Sigmoid colon (tissue), 6 donors: ENCODE measurements at regions not wholly inside any gene's neighbourhood (a gene's known extent, or its start where the extent isn't known, plus 50 kb on each side); places are given as distances from the start of the nearest gene placed in this dataset.

Source experiments
- DNase-seq: peaks from one replicate; pipeline ENCODE4 v3.0.0-alpha.2; 2019
- H3K27ac ChIP-seq, 4 donors: fragments of 200-600 bp; sonication (generic); one replicate each; pipeline ENCODE4 v1.5.1; 2016 to 2019; ENCODE audit warnings: mild to moderate bottlenecking in 1 of 4
- H3K27me3 ChIP-seq, 3 donors: fragments of 200-600 bp; sonication (generic); one replicate each; pipeline ENCODE4 v1.5.1; 2019; ENCODE audit warnings: mild to moderate bottlenecking in 1 of 3
- H3K36me3 ChIP-seq, 4 donors: fragments of 200-600 bp; sonication (generic); one replicate each; pipeline ENCODE4 v1.5.1; 2016 to 2019
- H3K4me1 ChIP-seq, 4 donors: fragments of 200-600 bp; sonication (generic); one replicate each; pipeline ENCODE4 v1.5.1; 2017 to 2019
- H3K4me3 ChIP-seq, 4 donors: fragments of 200-600 bp; sonication (generic); one replicate each; pipeline ENCODE4 v1.5.1; 2017 to 2019; ENCODE audit warnings: mild to moderate bottlenecking in 2 of 4, moderate library complexity in 1 of 4
- H3K9me3 ChIP-seq, 4 donors: fragments of 200-600 bp in 3 of 4; sonication (generic) in 3 of 4; one replicate each; pipeline versions ENCODE4 v1.5.1 to v1.6.1; 2013 to 2019
- EP300 ChIP-seq, 4 donors: sonication (generic); formaldehyde crosslinking; IDR thresholded peaks; one replicate each; pipeline ENCODE4 v1.6.1; 2017; ENCODE audit warnings: antibody characterized with exemption in 4 of 4
- POLR2A ChIP-seq, 2 donors: fragments of 450-650 bp; IDR thresholded peaks; one replicate each; pipeline ENCODE4 v1.6.1; 2016; ENCODE audit warnings: antibody characterized with exemption in 2 of 2, mild to moderate bottlenecking in 2 of 2, moderate library complexity in 2 of 2
- POLR2AphosphoS5 ChIP-seq, 4 donors: sonication (generic); formaldehyde crosslinking; IDR thresholded peaks; one replicate each; pipeline ENCODE4 v1.6.1; 2017; ENCODE audit warnings: antibody characterized with exemption in 4 of 4
- WGBS, 2 donors: extraction: QIAGEN DNeasy Blood & Tissue Kit; methylation state at CpG; one replicate each; pipeline ENCODE4 v1.1.7; 2013; 5-methylcytosine and 5-hydroxymethylcytosine counted together
- intact Hi-C: fragments of 100-400 bp; cut with DNase I; formaldehyde crosslinking; loops from one replicate; pipeline ENCODE4 v1.15.1; 2023
- TF ChIP-seq, protein P1 (sequence below), 4 experiments: fragments of 450-650 bp in 3 of 4; fragments of 200-600 bp in 1 of 4; IDR thresholded peaks; one replicate each; pipeline ENCODE4 v1.5.1; 2016 to 2019; ENCODE audit warnings: antibody characterized with exemption in 4 of 4, mild to moderate bottlenecking in 3 of 4, moderate library complexity in 2 of 4
- donor health status: healthy with polysubstance abuse.
- donor health status: healthy.

DNA sequence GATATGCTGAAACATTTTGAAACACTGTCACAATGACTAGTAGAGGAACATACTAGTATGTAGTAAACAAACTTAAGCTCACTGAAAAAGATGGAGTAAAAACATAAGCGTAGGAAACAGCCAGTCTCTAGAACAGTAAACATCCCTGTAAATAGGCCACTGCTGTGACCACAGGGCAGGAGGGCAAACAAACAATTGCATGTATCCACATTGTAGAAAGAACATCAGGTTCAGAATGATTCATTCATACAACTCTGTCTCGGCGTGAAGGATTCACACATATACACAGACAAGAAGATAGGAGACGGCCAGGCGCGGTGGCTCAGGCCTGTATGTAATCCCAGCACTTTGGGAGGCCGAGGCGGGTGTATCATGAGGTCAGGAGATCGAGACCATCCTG is 390.1 kb downstream of the IRS2 start:
- Histone ChIP-seq H3K4me3 (no peak overlapping the region), H3K27ac (no peak overlapping the region), H3K9me3 (no peaks in the 10 kb centered on the region), H3K36me3 (no peaks in the 10 kb centered on the region), H3K4me1 (no peaks in the 10 kb centered on the region), H3K27me3 (no peaks in the 10 kb centered on the region)
- no peak for TF ChIP-seq POLR2A (IDR thresholded peaks at IDR 0.05)
- no peak for TF ChIP-seq POLR2AphosphoS5 (IDR thresholded peaks at IDR 0.05)
- no peak for TF ChIP-seq EP300 (IDR thresholded peaks at IDR 0.05)
- TF ChIP-seq, protein P1, sequence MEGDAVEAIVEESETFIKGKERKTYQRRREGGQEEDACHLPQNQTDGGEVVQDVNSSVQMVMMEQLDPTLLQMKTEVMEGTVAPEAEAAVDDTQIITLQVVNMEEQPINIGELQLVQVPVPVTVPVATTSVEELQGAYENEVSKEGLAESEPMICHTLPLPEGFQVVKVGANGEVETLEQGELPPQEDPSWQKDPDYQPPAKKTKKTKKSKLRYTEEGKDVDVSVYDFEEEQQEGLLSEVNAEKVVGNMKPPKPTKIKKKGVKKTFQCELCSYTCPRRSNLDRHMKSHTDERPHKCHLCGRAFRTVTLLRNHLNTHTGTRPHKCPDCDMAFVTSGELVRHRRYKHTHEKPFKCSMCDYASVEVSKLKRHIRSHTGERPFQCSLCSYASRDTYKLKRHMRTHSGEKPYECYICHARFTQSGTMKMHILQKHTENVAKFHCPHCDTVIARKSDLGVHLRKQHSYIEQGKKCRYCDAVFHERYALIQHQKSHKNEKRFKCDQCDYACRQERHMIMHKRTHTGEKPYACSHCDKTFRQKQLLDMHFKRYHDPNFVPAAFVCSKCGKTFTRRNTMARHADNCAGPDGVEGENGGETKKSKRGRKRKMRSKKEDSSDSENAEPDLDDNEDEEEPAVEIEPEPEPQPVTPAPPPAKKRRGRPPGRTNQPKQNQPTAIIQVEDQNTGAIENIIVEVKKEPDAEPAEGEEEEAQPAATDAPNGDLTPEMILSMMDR (IDR thresholded peaks at IDR 0.05) = no peak
- intact Hi-C loops = no loop called here
- no peak for DNase-seq
- WGBS, 2 donors = 84 to 88% methylated on average over 9 of the region's 9 CpGs

DNA sequence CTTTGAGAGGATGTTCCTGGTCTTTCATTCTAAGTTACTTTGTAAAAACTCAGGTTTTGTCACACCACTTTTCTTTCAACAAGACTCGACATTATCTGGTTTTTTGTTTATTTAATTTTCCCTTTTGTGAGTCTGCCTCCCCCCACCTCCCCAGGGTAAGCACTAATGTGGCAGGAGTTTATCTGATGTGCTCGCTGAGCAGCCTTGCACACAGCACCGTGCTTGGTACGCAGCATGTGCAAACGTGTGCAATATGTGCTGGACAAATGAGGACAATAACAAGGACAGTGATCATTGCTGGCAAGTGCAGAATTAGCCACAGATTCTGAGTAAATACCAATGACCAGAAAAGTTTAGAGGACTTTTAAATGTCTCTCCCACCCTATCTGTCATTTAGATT is 391.4 kb downstream of the IRS2 start:
- intact Hi-C loops = no loop called here

GRCh38 chr13:109394311-109394988 is 391.9 kb downstream of the IRS2 start:
- H3K36me3 ChIP-seq = no peaks in the 10 kb centered on the region
- no peak for DNase-seq
- H3K9me3 ChIP-seq = no peaks in the 10 kb centered on the region
- no peak overlapping the region for H3K4me3 ChIP-seq
- H3K4me1 ChIP-seq = no peaks in the 10 kb centered on the region
- WGBS, 2 donors = 93% methylated on average over 8 of the region's 8 CpGs
- TF ChIP-seq POLR2AphosphoS5 (IDR thresholded peaks at IDR 0.05) = no peak
- TF ChIP-seq, protein P1 (IDR thresholded peaks at IDR 0.05) = no peak
- TF ChIP-seq POLR2A (IDR thresholded peaks at IDR 0.05) = no peak
- TF ChIP-seq EP300 (IDR thresholded peaks at IDR 0.05) = no peak
- intact Hi-C loops = no loop called here
- H3K27me3 ChIP-seq = no peaks in the 10 kb centered on the region
- H3K27ac ChIP-seq = no peak overlapping the region

More for the DNA sequence above, 391.4 kb downstream of the IRS2 start:
- no peaks in the 10 kb centered on the region for H3K36me3 ChIP-seq
- H3K27me3 ChIP-seq = no peaks in the 10 kb centered on the region
- no peak for DNase-seq
- H3K4me1 ChIP-seq = no peaks in the 10 kb centered on the region
- no peak for TF ChIP-seq EP300 (IDR thresholded peaks at IDR 0.05)
- TF ChIP-seq POLR2AphosphoS5 (IDR thresholded peaks at IDR 0.05) = no peak
- TF ChIP-seq POLR2A (IDR thresholded peaks at IDR 0.05) = no peak
- TF ChIP-seq, protein P1 (IDR thresholded peaks at IDR 0.05) = no peak
- no peak overlapping the region for H3K27ac ChIP-seq
- WGBS, 2 donors = 70 to 87% methylated on average over 5 of the region's 5 CpGs
- H3K9me3 ChIP-seq = no peaks in the 10 kb centered on the region
- no peak overlapping the region for H3K4me3 ChIP-seq

- H3K36me3 ChIP-seq = no peaks in the 10 kb centered on the region
- H3K9me3 ChIP-seq = no peaks in the 10 kb centered on the region
- no peak overlapping the region for H3K4me3 ChIP-seq
- H3K4me1 ChIP-seq = no peaks in the 10 kb centered on the region
- whole genome bisulfite sequencing, 2 donors = 34 to 35% methylated on average over 1 of the region's 1 CpG
- no peaks in the 10 kb centered on the region for H3K27me3 ChIP-seq
- intact Hi-C loops = no loop called here
- no peak overlapping the region for H3K27ac ChIP-seq
- no peak for TF ChIP-seq EP300 (IDR thresholded peaks at IDR 0.05)
- TF ChIP-seq POLR2AphosphoS5 (IDR thresholded peaks at IDR 0.05) = no peak
- TF ChIP-seq, protein P1 (IDR thresholded peaks at IDR 0.05) = no peak
- TF ChIP-seq POLR2A (IDR thresholded peaks at IDR 0.05) = no peak
- DNase-seq = no peak
Measured at GRCh38 chr13:109393045-109393444, 393.3 kb downstream of the IRS2 start.

- no peak for DNase-seq
- Histone ChIP-seq H3K27ac (no peak overlapping the region), H3K36me3 (no peaks in the 10 kb centered on the region), H3K4me1 (no peaks in the 10 kb centered on the region), H3K27me3 (no peaks in the 10 kb centered on the region), H3K9me3 (no peaks in the 10 kb centered on the region), H3K4me3 (no peak overlapping the region)
- TF ChIP-seq POLR2A (IDR thresholded peaks at IDR 0.05) = no peak
- WGBS, 2 donors = 84 to 97% methylated on average over 2 of the region's 2 CpGs
- intact Hi-C loops = no loop called here
Measured at GRCh38 chr13:109390391-109390790, 396.0 kb downstream of the IRS2 start.
